HG02763 (cell line): ENCODE measurements at regions not wholly inside any gene's neighbourhood (a gene's known extent, or its start where the extent isn't known, plus 50 kb on each side); places are given as distances from the start of the nearest gene placed in this dataset.

ENCODE experiments used
- ATAC-seq: cut with Tn5 transposase; IDR thresholded peaks from one replicate; pipeline ENCODE4 v1.9.1; 2021; ENCODE audit warnings: mild to moderate bottlenecking, moderate library complexity; ENCODE audit not compliant: unreplicated experiment

GRCh38 chr17:33809748-33810147, 445.3 kb upstream of the CCL2 start:
- no peak for ATAC-seq

GRCh38 chr17:33811004-33811760, 443.9 kb upstream of the CCL2 start:
- ATAC-seq, result no peak

- no peak for ATAC-seq
Observed at GRCh38 chr17:33811984-33812577, 443.0 kb upstream of the CCL2 start.

- no peak for ATAC-seq
Observed at GRCh38 chr17:33814852-33815251, 440.2 kb upstream of the CCL2 start.

GRCh38 chr17:33816036-33816435, 439.0 kb upstream of the CCL2 start:
- no peak for ATAC-seq

- ATAC-seq, result no peak
Observed at GRCh38 chr17:33816842-33817617, 438.1 kb upstream of the CCL2 start.

GRCh38 chr17:33819539-33819938, 435.5 kb upstream of the CCL2 start:
- ATAC-seq, result no peak

- no peak for ATAC-seq
Observed at GRCh38 chr17:33832262-33832661, 422.8 kb upstream of the CCL2 start.

- no peak for ATAC-seq
Observed at GRCh38 chr17:33837281-33837680, 417.8 kb upstream of the CCL2 start.

GRCh38 chr17:33838281-33838680, 416.8 kb upstream of the CCL2 start:
- no peak for ATAC-seq

- no peak for ATAC-seq
Observed at GRCh38 chr17:33847900-33848299, 407.2 kb upstream of the CCL2 start.

- ATAC-seq, result no peak
Observed at GRCh38 chr17:33848433-33848832, 406.7 kb upstream of the CCL2 start.

- no peak for ATAC-seq
Observed at GRCh38 chr17:33854596-33854995, 400.5 kb upstream of the CCL2 start.

- no peak for ATAC-seq
Observed at GRCh38 chr17:33858121-33858520, 397.0 kb upstream of the CCL2 start.

- no peak for ATAC-seq
Observed at GRCh38 chr17:33858682-33859081, 396.4 kb upstream of the CCL2 start.

GRCh38 chr17:33862772-33863602, 392.1 kb upstream of the CCL2 start:
- no peak for ATAC-seq

- ATAC-seq, result no peak
Observed at GRCh38 chr17:33864758-33865229, 390.3 kb upstream of the CCL2 start.

- ATAC-seq, result no peak
Observed at GRCh38 chr17:33868899-33869298, 386.2 kb upstream of the CCL2 start.

- ATAC-seq, result no peak
Observed at GRCh38 chr17:33870936-33871335, 384.1 kb upstream of the CCL2 start.

- no peak for ATAC-seq
Observed at GRCh38 chr17:33871720-33872540, 383.2 kb upstream of the CCL2 start.
